Upper lobe of right lung (tissue), 1 donor: ENCODE measurements at regions not wholly inside any gene's neighbourhood (a gene's known extent, or its start where the extent isn't known, plus 50 kb on each side); places are given as distances from the start of the nearest gene placed in this dataset.

ENCODE experiments used
- ATAC-seq: fragments of 200-7000 bp; cut with Tn5 transposase; one replicate; pipeline ENCODE4 v1.9.1; 2020; ENCODE audit warnings: mild to moderate bottlenecking, moderate library complexity
- DNase-seq: peaks from one replicate; pipeline ENCODE4 v3.0.0-alpha.2; 2020
- H3K27ac ChIP-seq: fragments of 200-600 bp; one replicate; pipeline ENCODE4 v1.8.0; 2022
- H3K27me3 ChIP-seq: fragments of 200-600 bp; one replicate; pipeline ENCODE4 v1.8.0; 2022; ENCODE audit warnings: mild to moderate bottlenecking
- H3K36me3 ChIP-seq: fragments of 200-600 bp; one replicate; pipeline ENCODE4 v1.8.0; 2022
- H3K4me1 ChIP-seq: fragments of 200-600 bp; one replicate; pipeline ENCODE4 v1.8.0; 2022
- H3K4me3 ChIP-seq: fragments of 200-600 bp; one replicate; pipeline ENCODE4 v1.8.0; 2022; ENCODE audit warnings: mild to moderate bottlenecking
- H3K9me3 ChIP-seq: fragments of 200-600 bp; one replicate; pipeline ENCODE4 v1.8.0; 2022
- CTCF ChIP-seq: fragments of 200-600 bp; IDR thresholded peaks from one replicate; pipeline ENCODE4 v1.8.0; 2022; ENCODE audit warnings: antibody characterized with exemption
- intact Hi-C: fragments of 100-400 bp; cut with DNase I; formaldehyde crosslinking; loops from one replicate; pipeline ENCODE4 v1.11.0; 2022
- donor health status: DM: no; HTN: yes; CAD: no; lungs with severe emphysema.

- H3K4me1 ChIP-seq = no peaks in the 10 kb centered on the region
- H3K9me3 ChIP-seq = no peaks in the 10 kb centered on the region
- no peaks in the 10 kb centered on the region for H3K27me3 ChIP-seq
- no peak for TF ChIP-seq CTCF
- H3K27ac ChIP-seq = no peak overlapping the region
- DNase-seq = no peak
- H3K36me3 ChIP-seq = no peaks in the 10 kb centered on the region
- intact Hi-C loops = no loop called here
- H3K4me3 ChIP-seq = no peak overlapping the region
- no peak for ATAC-seq
Measured at GRCh38 chr2:107313316-107313715, 427.3 kb upstream of the ST6GAL2 start.

GRCh38 chr2:107320881-107321280 lies 434.9 kb upstream of the ST6GAL2 start:
- Histone ChIP-seq H3K4me3 (no peak overlapping the region), H3K9me3 (no peaks in the 10 kb centered on the region), H3K27ac (no peak overlapping the region), H3K27me3 (no peaks in the 10 kb centered on the region), H3K4me1 (no peaks in the 10 kb centered on the region), H3K36me3 (no peaks in the 10 kb centered on the region)
- no peak for ATAC-seq
- no peak for TF ChIP-seq CTCF
- intact Hi-C loops = no loop called here
- no peak for DNase-seq

- no peak for TF ChIP-seq CTCF
- ATAC-seq (no peak), DNase-seq (no peak)
- H3K27ac ChIP-seq = no peak overlapping the region
- no peak overlapping the region for H3K4me3 ChIP-seq
- H3K36me3 ChIP-seq = no peaks in the 10 kb centered on the region
- no peaks in the 10 kb centered on the region for H3K4me1 ChIP-seq
- no peaks in the 10 kb centered on the region for H3K27me3 ChIP-seq
- H3K9me3 ChIP-seq = no peaks in the 10 kb centered on the region
- intact Hi-C loops = no loop called here
Measured at GRCh38 chr2:107322416-107322815, 436.4 kb upstream of the ST6GAL2 start.

GRCh38 chr2:107323946-107324565 lies 438.1 kb upstream of the ST6GAL2 start:
- Histone ChIP-seq H3K36me3 (no peaks in the 10 kb centered on the region), H3K27ac (no peak overlapping the region), H3K4me3 (no peak overlapping the region), H3K27me3 (no peaks in the 10 kb centered on the region), H3K4me1 (no peaks in the 10 kb centered on the region), H3K9me3 (no peaks in the 10 kb centered on the region)
- no peak for TF ChIP-seq CTCF
- DNase-seq (no peak), ATAC-seq (no peak)
- intact Hi-C loops = no loop called here

GRCh38 chr2:107325981-107326786 lies 440.2 kb upstream of the ST6GAL2 start:
- H3K27ac ChIP-seq = no peak overlapping the region
- ATAC-seq (no peak), DNase-seq (no peak)
- H3K9me3 ChIP-seq = no peaks in the 10 kb centered on the region
- no peaks in the 10 kb centered on the region for H3K27me3 ChIP-seq
- no peak overlapping the region for H3K4me3 ChIP-seq
- TF ChIP-seq CTCF = no peak
- intact Hi-C loops = no loop called here
- H3K4me1 ChIP-seq = no peaks in the 10 kb centered on the region
- H3K36me3 ChIP-seq = no peaks in the 10 kb centered on the region
